K562 (cell line): ENCODE measurements at regions not wholly inside any gene's neighbourhood (a gene's known extent, or its start where the extent isn't known, plus 50 kb on each side); places are given as distances from the start of the nearest gene placed in this dataset.

Experiments used
- CBX1 ChIP-seq: sonication (generic); IDR thresholded peaks from 2 replicates; pipeline ENCODE4 v1.6.1; 2016; ENCODE audit warnings: antibody characterized with exemption, low read depth, mild to moderate bottlenecking
- CXXC5 ChIP-seq: fragments of 250-450 bp; sonication (Bioruptor Pico); IDR thresholded peaks from 2 replicates; pipeline ENCODE4 v1.8.0; 2022; ENCODE audit warnings: inconsistent platforms, mild to moderate bottlenecking, moderate library complexity
- DACH1 ChIP-seq: fragments of 450-650 bp; IDR thresholded peaks from 2 replicates; pipeline ENCODE4 v1.6.1; 2018; ENCODE audit not compliant: partially characterized antibody
- EHMT2 ChIP-seq: fragments of 450-650 bp; IDR thresholded peaks from 2 replicates; pipeline ENCODE4 v1.6.1; 2018; ENCODE audit warnings: antibody characterized with exemption
- FOXA3 ChIP-seq, 2 experiments: fragments of 450-650 bp in 1 of 2; sonication (generic) in 1 of 2; formaldehyde crosslinking; IDR thresholded peaks in 1 of 2; conservative IDR thresholded peaks in 1 of 2; 2 replicates each; pipeline versions ENCODE4 v1.4.0 to v1.8.0; 2020 to 2022; ENCODE audit warnings: mild to moderate bottlenecking in 2 of 2, missing genetic modification reagents in 1 of 2
- FOXO4 ChIP-seq: fragments of 450-650 bp; formaldehyde crosslinking; IDR thresholded peaks from 2 replicates; pipeline ENCODE4 v1.4.0; 2020; ENCODE audit warnings: mild to moderate bottlenecking, moderate library complexity
- GABPB1 ChIP-seq: sonication (generic); formaldehyde crosslinking; IDR thresholded peaks from 2 replicates; pipeline ENCODE4 v1.8.0; 2022; ENCODE audit warnings: mild to moderate bottlenecking, missing genetic modification reagents
- GTF2A2 ChIP-seq: IDR thresholded peaks from 2 replicates; pipeline ENCODE4 v1.6.1; 2016; ENCODE audit warnings: mild to moderate bottlenecking, missing genetic modification characterization, missing compliant biosample characterization
- MCM2 ChIP-seq: fragments of 450-650 bp; IDR thresholded peaks from 2 replicates; pipeline ENCODE4 v1.6.1; 2017; ENCODE audit warnings: low read depth, mild to moderate bottlenecking
- MED1 ChIP-seq: sonication (generic); formaldehyde crosslinking; IDR thresholded peaks from 2 replicates; pipeline ENCODE4 v1.8.1; 2023; ENCODE audit warnings: missing genetic modification reagents, borderline replicate concordance
- MTA1 ChIP-seq: fragments of 450-650 bp; IDR thresholded peaks from 2 replicates; pipeline ENCODE4 v1.6.1; 2017; ENCODE audit warnings: borderline replicate concordance
- PHB2 ChIP-seq: fragments of 450-650 bp; IDR thresholded peaks from 2 replicates; pipeline ENCODE4 v1.6.1; 2017; ENCODE audit warnings: low read depth
- SIX5 ChIP-seq, 2 experiments: IDR thresholded peaks; 2 replicates each; pipeline ENCODE4 v1.6.1; 2011; ENCODE audit warnings: low read length in 2 of 2, borderline replicate concordance in 1 of 2, low read depth in 1 of 2, mild to moderate bottlenecking in 1 of 2, moderate library complexity in 1 of 2; ENCODE audit not compliant: insufficient read depth in 1 of 2
- SNIP1 ChIP-seq: fragments of 450-650 bp; IDR thresholded peaks from 2 replicates; pipeline ENCODE4 v1.7.1; 2017; ENCODE audit warnings: low read depth, mild to moderate bottlenecking
- TAF7 ChIP-seq: fragments of 450-650 bp; IDR thresholded peaks from 2 replicates; pipeline ENCODE4 v1.6.1; 2016; ENCODE audit warnings: missing genetic modification characterization, missing compliant biosample characterization
- TCF7L2 ChIP-seq: fragments of 150-350 bp; IDR thresholded peaks from 2 replicates; pipeline ENCODE4 v1.6.1; 2016; ENCODE audit warnings: low read depth, mild to moderate bottlenecking, low read length, moderate library complexity
- TCFL5 ChIP-seq: fragments of 250-450 bp; sonication (Bioruptor Pico); conservative IDR thresholded peaks from 2 replicates; pipeline ENCODE4 v1.6.1; 2021; ENCODE audit warnings: mild to moderate bottlenecking, moderate library complexity, matching md5 sums
- USF2 ChIP-seq: sonication (generic); formaldehyde crosslinking; IDR thresholded peaks from 2 replicates; pipeline ENCODE4 v1.5.0; 2020; ENCODE audit warnings: missing genetic modification reagents
- ZBTB17 ChIP-seq: fragments of 450-650 bp; formaldehyde crosslinking; IDR thresholded peaks from 2 replicates; pipeline ENCODE4 v1.4.0; 2020; ENCODE audit warnings: mild to moderate bottlenecking
- ZNF3 ChIP-seq: fragments of 250-450 bp; sonication (Bioruptor Pico); IDR thresholded peaks from 2 replicates; pipeline ENCODE4 v1.5.0; 2021; ENCODE audit warnings: mild to moderate bottlenecking, moderate library complexity
- ZNF347 ChIP-seq: fragments of 450-650 bp; formaldehyde crosslinking; IDR thresholded peaks from 2 replicates; pipeline ENCODE4 v1.4.0; 2020; ENCODE audit warnings: low read depth, mild to moderate bottlenecking, moderate library complexity
- TF ChIP-seq, protein P1 (sequence below): conservative IDR thresholded peaks from 2 replicates; pipeline ENCODE4 v1.6.1; 2011; ENCODE audit warnings: low read depth, mild to moderate bottlenecking, low read length; ENCODE audit not compliant: control insufficient read depth
- TF ChIP-seq, protein P2 (sequence below): sonication (generic); formaldehyde crosslinking; IDR thresholded peaks from 2 replicates; pipeline ENCODE4 v1.8.1; 2023; ENCODE audit warnings: mild to moderate bottlenecking, missing genetic modification reagents, moderate library complexity
- TF ChIP-seq, protein P3 (sequence below): fragments of 200-400 bp; formaldehyde crosslinking; IDR thresholded peaks from 2 replicates; pipeline ENCODE4 v1.6.1; 2017; ENCODE audit warnings: mild to moderate bottlenecking, low read depth, low read length, moderate library complexity

DNA sequence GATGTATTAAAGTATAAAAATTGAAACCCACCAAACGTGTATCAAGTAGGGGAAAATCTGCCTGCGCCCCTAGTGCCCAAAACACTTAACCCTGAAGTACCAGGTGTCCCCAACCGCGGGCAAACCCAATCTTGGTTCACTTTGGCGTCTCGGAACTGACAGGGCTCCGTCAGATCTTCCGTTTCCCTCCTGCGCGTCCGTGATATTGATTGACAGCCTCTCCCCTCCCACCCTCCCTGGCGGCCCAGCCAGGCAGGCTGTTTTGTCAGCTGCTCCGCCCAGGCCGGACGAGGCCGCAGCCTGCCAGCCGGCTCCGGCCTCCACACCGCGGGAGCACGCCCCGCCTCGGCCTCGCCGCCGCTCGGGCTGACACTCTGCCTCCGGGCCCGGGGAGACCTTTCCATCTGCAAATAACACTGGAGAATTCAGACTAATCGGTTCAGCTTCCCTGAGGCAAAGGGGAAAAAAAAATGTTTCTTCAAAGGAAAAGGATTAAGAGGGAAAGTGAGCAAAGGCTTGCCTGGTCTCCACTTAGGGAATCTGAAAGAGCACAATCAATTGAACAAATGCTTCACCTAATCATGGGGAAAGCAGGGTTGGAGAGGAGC lies 234.9 kb upstream of the MCHR2 start (continued):
- TF ChIP-seq TAF7 (no peak), MTA1 (no peak), EHMT2 (no peak), ZBTB17 (no peak), USF2 (CRISPR knock-in tag) (no peak), PHB2 (no peak), FOXO4 (CRISPR knock-in tag) (no peak), ZNF347 (CRISPR knock-in tag) (no peak), MCM2 (no peak), MED1 (no peak), ZNF3 (CRISPR knock-in tag) (no peak), DACH1 (no peak), SNIP1 (no peak), GABPB1 (CRISPR knock-in tag) (no peak), SIX5 (IDR thresholded peaks at IDR 0.05; ENCODE audit: borderline replicate concordance in 1 of 2, insufficient read depth in 1 of 2, low read depth in 1 of 2, low read length in 2 of 2) (no peak), FOXA3 (CRISPR knock-in tag; conservative IDR thresholded peaks at IDR 0.05 in 1 of 2, IDR thresholded peaks at IDR 0.05 in 1 of 2) (no peak), CXXC5 (peak; percentile 83), TCF7L2 (no peak), TCFL5 (no peak), GTF2A2 (tag) (no peak), CBX1 (no peak; the same call in 1 of the 2 replicates)
- TF ChIP-seq, protein P1, sequence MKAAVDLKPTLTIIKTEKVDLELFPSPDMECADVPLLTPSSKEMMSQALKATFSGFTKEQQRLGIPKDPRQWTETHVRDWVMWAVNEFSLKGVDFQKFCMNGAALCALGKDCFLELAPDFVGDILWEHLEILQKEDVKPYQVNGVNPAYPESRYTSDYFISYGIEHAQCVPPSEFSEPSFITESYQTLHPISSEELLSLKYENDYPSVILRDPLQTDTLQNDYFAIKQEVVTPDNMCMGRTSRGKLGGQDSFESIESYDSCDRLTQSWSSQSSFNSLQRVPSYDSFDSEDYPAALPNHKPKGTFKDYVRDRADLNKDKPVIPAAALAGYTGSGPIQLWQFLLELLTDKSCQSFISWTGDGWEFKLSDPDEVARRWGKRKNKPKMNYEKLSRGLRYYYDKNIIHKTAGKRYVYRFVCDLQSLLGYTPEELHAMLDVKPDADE: no peak
- TF ChIP-seq, protein P2, sequence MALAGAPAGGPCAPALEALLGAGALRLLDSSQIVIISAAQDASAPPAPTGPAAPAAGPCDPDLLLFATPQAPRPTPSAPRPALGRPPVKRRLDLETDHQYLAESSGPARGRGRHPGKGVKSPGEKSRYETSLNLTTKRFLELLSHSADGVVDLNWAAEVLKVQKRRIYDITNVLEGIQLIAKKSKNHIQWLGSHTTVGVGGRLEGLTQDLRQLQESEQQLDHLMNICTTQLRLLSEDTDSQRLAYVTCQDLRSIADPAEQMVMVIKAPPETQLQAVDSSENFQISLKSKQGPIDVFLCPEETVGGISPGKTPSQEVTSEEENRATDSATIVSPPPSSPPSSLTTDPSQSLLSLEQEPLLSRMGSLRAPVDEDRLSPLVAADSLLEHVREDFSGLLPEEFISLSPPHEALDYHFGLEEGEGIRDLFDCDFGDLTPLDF (CRISPR knock-in tag): no peak
- TF ChIP-seq, protein P3, sequence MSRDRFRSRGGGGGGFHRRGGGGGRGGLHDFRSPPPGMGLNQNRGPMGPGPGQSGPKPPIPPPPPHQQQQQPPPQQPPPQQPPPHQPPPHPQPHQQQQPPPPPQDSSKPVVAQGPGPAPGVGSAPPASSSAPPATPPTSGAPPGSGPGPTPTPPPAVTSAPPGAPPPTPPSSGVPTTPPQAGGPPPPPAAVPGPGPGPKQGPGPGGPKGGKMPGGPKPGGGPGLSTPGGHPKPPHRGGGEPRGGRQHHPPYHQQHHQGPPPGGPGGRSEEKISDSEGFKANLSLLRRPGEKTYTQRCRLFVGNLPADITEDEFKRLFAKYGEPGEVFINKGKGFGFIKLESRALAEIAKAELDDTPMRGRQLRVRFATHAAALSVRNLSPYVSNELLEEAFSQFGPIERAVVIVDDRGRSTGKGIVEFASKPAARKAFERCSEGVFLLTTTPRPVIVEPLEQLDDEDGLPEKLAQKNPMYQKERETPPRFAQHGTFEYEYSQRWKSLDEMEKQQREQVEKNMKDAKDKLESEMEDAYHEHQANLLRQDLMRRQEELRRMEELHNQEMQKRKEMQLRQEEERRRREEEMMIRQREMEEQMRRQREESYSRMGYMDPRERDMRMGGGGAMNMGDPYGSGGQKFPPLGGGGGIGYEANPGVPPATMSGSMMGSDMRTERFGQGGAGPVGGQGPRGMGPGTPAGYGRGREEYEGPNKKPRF: no peak
